Stimulated activated CD4-positive, alpha-beta T cell treated with anti-CD3 and anti-CD28 coated beads, Interleukin-2, amount 100 ng/mL, for 48 hours (primary cell): ENCODE measurements at regions not wholly inside any gene's neighbourhood (a gene's known extent, or its start where the extent isn't known, plus 50 kb on each side); places are given as distances from the start of the nearest gene placed in this dataset.
"Not testable (repeated sequence)": the region's sequence is repeated elsewhere in the genome, so short reads cannot be mapped to it uniquely, and the experiment has no call there.

ENCODE experiments used
- DNase-seq, 2 donors: peaks; one replicate each; pipeline ENCODE4 v3.0.0-alpha.2; 2020

DNA sequence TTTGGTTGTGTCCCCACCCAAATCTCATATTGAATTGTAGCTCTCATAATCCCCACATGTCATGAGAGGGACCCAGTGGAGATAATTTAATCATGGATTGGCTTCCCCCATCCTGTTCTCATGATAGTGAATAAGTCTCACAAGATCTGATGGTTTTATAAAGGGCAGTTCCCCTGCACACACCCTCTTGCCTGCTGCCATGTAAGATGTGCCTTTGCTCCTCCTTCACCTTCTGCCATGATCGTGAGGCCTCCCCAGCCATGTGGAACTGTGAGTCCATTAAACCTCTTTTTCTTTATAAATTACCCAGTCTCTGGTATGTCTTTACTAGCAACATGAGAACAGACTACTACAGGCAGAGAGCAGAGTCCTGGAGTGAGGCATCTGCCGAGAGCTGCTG, 90.2 kb upstream of the SLC45A1 start:
- DNase-seq, result not testable (repeated sequence)

DNA sequence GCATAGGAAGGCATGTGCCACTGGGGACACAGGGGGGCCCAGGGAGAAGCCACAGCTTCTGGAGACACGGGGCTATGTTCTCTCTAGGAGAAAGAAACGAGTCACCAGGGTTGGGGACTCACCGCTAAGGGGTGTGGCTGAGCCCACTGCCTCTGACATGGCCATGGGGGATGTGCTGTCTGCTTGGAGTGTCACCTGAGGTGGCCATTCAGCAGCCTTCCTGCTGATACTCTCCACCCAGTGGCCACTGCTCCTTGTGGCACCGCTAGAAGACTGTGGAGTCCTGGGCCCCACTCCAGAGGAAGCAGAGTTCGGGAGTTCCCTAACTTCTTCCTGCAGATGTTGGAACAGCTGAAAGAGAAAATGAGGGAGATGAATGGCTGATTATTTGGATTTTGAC, 91.2 kb upstream of the SLC45A1 start:
- no peak for DNase-seq

DNA sequence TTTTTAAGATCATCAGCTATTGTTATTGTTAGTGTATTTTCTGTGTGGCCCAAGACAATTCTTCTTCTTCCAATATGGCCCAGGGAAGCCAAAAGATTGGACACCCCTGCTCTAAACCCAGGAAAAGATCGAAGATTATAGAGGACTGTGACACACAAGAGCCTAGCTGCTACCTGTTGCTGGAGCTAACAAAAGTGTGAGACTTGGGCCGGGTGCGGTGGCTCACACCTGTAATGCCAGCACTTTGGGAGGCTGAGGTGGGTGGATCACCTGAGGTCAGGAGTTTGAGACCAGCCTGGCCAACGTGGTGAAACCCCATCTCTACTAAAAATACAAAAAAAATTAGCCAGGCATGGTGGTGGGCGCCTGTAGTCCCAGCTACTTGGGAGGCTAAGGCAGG, 91.9 kb upstream of the SLC45A1 start:
- not testable (repeated sequence) for DNase-seq

DNA sequence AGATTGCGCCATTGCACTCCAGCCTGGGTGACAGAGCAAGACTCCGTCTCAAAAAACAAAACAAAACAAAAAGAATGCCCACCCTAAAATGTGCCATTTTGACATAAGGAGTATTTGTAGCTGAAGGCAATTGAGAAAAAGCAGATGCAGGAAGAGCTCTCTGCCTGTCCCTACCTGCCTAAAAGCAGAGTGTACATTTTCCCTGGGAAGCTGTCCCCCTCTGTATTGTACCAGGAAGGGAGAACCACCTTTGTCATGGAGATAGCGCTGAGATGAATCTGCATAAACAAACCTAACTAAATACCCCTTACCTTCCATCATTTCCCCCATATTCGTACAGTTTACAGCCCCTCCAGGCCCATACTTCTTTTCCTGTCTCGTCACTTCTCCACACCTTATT, 94.4 kb upstream of the SLC45A1 start:
- DNase-seq, result no peak

- no peak for DNase-seq
Observed at GRCh38 chr1:8222789-8223188, 95.1 kb upstream of the SLC45A1 start.

- DNase-seq, result no peak
Observed at GRCh38 chr1:8219530-8219929, 98.4 kb upstream of the SLC45A1 start.

DNA sequence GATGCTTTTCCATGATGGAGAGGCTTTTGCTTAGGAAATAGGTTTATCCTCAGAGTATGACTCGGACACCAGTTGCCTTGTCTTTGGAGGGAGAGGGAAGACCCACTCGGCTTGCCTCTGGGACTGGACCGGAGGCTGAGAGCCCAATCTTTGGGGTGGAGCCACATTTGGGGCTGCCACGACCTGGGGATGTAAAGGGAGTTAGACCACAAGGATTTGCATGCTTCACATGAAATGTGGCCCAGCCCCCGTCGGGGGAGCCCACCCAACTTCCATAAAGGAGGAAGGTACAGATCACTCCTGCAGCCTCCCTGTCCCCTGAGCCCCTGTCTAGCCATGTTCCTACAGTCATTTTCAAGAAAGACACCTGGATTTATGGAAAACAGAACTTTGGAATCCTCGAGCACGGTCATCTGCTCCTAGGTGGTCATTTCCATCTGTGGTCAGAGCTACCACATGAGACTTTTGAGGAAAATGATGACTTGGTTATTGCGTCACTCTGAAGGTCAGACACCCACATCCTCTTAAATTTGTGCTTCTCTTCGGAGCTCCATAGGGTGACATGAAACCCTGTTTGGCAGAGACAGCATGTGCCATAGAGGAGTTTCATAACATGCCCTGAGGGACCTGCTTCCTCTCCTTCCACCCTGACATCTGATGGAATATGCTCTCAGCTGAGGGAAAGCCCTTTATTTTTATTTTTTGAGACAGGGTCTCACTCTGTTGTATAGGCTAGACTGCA, 99.4 kb upstream of the SLC45A1 start:
- DNase-seq, result no peak

- no peak for DNase-seq
Observed at GRCh38 chr1:8217809-8218208, 100.1 kb upstream of the SLC45A1 start.

- DNase-seq, result no peak
Observed at GRCh38 chr1:8217011-8217711, 100.8 kb upstream of the SLC45A1 start.

- no peak for DNase-seq
Observed at GRCh38 chr1:8216005-8216404, 101.9 kb upstream of the SLC45A1 start.

DNA sequence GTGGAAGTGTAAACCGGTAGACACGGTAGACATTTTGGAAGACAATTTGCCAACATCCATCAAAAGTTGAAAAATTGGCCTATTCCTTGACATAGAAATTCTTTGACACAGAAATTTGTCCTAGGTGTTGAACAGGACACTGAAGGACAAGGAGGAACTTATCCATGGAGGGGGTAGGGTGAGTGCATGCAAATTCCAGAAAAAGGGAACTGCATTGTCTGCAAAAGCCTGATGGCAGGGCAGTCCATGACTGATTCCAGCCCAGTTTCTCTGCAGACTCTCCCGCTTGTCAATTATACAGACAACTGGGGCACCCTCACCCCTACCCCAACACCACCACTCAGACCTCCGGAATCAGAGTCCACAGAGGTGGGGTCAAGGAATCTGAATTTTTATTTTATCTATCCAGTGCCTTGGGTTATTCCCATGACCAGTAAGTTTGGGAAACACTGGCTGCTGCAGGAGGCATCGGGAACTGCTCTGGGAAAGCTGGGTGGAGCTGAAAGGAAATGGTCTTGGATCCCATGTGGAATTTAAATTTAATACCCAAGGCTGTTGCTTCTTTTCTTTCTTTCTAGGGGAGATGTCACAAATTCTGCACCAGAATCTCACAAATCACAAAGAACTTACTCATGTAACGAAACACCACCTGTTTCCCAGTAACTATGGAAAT, 103.3 kb upstream of the SLC45A1 start:
- DNase-seq, result no peak

DNA sequence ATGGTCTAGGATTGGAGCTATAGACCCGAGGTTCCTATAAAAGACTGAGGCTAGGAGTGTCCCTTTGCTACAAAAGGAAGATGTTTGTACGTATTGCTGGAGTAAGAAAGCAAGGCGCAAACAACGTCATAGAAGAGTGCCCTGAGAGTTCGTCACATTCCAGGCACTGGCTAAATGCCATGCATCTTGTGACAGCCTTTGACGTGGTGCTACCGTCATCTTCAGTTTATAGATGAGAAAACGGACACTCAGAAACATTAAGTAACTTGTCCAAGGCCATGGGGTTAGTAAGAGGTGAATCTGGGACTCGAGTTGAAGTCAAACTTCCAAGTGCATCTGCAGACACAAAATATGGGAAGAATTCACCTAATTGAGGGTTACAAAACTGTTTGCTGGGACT, 104.2 kb upstream of the SLC45A1 start:
- no peak for DNase-seq

GRCh38 chr1:8213136-8213535, 104.8 kb upstream of the SLC45A1 start:
- DNase-seq, result no peak

DNA sequence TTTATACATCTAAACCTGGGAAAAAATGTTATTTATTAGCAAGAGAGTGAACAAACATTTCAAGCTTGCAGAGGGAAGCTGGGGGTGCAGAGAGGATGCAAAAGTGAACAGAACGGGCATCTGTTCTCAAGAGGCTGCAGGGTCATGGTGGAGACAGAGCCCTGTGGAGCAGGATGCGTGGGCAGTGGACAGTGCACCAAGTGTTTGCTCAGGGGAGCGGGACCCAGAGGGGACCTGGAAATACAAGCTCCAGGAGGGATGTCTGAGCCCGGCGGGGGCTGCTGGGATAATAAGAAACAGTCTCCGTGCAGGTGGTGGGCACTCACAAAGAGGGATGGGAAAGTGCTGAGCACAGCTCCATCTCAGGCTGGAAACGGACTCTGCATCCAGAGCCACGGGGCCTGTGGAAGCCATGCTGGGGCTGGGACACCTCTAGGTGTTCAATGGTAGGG, 105.3 kb upstream of the SLC45A1 start:
- no peak for DNase-seq

- no peak for DNase-seq
Observed at GRCh38 chr1:8211883-8212579, 105.9 kb upstream of the SLC45A1 start.

DNA sequence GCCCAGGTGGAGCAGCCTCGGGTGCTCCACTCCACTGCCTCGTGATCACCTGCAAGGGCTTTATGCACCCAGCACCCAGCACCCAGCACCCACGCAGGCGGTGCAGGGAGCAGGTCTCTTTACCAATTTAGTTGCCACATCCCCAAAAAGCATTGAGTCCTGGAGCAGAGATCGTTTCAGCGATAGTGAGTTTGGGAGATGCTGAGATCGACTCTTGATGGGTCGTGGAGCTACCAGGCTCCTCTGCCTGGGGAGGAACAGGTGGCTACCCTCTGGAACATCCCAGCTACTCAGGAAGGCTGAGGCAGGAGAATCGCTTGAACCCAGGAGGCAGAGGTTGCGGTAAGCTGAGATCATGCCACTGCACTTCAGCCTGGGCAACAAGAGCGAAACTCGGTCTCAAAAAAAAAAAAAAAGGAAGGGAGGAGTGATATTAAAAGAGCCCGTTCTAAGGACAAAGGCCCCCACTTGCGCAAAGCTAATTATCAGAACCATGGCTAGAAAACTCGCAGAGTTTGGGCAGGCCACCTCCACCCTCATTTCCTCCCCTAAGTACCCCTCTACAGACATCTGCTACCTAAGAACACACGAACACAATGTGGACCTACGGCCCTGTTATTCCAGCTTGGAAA, 106.5 kb upstream of the SLC45A1 start:
- DNase-seq, result no peak

GRCh38 chr1:8207202-8207601, 110.7 kb upstream of the SLC45A1 start:
- no peak for DNase-seq

DNA sequence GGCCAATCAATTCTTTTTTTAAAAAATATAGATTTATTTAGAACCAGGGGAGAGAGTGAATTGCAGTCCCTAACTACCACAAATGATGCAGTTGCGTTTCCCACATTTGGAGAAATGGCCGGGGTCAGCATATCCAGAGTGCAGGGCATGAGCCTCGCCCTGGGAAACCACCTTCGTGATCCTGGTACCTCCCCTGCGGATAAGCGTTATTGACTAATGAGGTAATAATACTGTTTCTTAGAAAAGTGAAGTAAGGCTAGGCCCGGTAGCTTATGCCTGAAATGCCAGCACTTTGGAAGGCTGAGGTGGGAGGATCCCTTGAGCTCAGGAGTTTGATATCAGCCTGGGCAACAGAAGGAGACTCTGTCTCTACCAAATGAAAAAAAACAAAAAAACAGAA, 111.5 kb upstream of the SLC45A1 start:
- DNase-seq, result no peak

DNA sequence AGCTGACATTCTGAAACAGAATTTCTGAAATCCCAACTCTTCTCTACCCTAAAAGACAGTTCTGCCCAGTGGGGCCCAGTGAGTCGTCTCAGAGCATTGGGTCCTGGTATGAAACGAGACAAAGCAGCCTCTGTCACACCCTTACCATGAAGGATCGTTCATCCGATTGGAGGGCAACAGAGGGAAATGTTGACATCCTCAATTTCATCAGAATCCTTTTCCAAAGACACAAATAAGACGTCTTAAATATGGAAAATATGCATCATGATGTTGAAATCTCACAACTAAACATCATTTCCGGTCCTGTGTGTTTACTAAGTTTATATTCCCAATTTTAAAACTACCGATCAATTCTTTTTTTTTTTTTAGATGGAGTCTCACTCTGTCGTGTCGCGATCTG, 112.1 kb upstream of the SLC45A1 start:
- DNase-seq, result no peak

GRCh38 chr1:8204826-8205225, 113.1 kb upstream of the SLC45A1 start:
- DNase-seq, result no peak

DNA sequence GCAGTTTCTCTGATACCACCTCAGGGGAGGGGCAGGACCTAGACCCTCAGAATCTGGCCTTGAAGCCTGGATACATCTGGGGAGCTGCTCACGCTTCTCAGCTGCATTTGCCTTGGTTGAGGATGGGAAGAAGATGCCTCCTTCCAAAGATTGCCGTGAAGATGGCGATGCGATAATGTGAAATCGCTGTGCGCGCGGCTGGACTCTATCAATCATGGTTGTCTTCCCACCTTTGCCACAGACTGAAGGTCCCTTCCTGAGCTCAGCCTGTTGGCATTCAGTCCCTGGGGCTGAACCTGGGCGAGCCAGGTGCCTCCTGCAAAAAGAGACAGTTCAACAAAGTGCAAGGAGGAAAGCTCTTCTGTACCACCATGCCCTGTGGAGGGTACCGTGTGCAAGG, 114.4 kb upstream of the SLC45A1 start:
- no peak for DNase-seq

DNA sequence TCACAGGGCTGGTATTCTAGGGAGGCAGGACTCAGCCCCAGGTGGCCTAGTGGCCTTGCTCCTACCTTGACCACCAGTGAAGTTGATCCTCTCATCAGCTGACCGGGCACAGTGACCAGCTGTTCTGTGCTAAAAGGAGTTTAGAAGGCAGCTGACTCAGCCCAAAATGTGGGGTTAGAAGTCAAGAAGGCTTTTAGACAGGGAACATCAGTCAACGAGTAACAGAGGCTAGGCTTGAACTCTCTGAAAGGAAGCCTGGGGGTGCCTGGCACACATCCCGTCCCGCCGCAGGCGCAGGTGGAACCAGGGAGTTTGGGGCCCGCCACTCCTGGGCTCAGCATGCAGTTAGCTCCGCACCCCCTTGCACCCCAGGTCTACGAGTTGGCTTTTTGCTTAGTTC, 114.9 kb upstream of the SLC45A1 start:
- DNase-seq, result no peak
